ENCODE measurements at regions not wholly inside any gene's neighbourhood (a gene's known extent, or its start where the extent isn't known, plus 50 kb on each side); places are given as distances from the start of the nearest gene placed in this dataset.
"Not testable (repeated sequence)": the region's sequence is repeated elsewhere in the genome, so short reads cannot be mapped to it uniquely, and the experiment has no call there.

DNA sequence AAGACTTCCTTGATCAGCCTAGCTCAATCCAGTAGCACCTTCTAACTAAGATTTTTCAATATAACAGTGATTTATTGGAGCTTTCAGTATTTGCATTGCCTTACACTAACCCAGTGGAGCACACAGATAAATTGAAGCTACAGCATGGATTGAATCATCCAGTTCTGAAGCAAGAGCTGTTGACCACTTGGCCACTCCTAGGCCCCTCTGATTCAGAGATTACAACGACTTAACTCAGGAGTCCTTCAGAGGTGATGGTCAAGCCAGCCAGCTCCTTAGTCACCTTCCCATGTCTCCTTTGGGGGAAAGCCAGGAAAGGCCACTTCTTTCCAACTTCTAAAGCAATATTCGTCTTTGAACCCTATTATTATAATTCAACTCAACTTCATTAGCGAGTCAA is 151.8 kb downstream of the TENT5C start:
- no peak for DNase-seq

DNA sequence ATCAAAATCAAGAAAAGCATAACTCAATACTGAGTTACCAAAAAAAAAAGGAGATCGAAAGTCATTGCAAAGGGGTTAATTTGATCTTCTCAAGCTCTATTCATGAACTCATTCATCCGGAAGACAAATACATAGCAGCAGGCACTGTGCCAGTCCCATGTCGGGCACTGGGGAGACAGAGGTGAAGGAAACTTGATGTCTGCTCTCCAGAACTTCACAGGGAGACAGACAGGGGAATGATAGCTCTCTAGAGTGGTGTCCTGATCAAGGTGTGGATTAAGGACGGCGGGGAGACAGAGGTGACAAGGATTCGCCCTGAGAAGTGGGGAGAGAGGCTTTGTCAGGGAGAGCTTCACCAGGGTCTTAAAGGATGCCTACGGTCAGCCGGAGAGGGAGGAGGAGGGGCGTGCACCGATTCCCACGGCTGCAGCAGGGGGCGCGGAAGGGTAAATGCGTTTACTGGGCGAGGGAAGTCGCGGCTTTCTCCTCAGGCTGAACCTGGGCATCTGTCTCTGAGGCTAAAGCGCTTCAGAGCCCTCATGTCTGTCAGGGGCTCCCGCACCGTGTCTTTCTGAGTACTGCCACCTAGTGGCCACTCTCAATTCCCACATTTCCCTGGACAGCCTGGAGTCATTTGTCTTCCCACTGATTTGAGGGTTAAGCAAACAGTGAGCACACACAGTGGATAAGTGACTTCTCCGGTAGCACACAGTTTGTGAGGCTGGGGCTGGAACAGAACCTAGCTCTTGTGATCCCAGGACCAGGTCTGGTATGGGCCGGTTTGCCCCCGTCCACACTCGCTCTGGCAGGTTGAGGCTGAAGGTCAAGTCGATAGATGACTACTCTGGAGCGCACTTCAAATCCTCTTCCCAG is 152.8 kb downstream of the TENT5C start:
- DNase-seq: peak; percentile 76

DNA sequence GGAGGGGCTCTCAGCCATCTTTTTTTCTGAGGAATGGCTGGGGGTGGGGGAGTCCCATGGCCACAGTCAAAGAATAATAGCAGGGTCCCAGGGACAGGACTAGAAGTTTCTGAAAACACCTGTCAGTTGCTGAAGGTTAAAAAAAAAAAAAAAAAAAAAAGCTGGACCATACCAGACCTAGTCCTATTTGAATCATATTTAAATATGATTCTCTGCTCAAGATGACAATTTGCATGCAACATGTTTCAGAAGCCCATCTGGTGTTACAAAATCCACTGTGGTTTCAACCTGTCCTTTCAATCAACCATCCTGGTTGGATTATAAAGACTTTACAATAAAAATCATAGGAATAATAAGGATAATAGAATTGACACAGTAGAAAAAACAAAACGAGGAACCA is 153.7 kb downstream of the TENT5C start:
- DNase-seq: no peak

DNA sequence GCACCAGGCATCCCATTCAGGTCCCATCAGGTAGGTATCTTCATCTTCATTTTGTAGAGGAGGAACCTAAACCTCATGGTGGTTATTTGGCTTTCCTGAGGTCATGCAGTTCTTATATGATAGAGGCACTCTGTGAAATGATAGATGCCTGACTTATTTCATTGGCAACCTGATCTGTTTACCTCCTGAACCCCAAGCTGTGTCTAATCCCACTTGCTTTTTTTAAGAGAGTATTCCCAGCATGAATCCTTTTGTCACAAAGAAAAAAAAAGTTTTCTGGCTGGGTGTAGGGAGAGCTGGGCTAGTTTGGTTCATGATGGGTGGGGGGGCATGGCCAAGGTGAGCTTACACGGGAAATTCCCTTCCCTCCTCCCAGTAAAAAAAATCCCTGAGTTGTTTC is 154.2 kb downstream of the TENT5C start:
- DNase-seq: no peak

DNA sequence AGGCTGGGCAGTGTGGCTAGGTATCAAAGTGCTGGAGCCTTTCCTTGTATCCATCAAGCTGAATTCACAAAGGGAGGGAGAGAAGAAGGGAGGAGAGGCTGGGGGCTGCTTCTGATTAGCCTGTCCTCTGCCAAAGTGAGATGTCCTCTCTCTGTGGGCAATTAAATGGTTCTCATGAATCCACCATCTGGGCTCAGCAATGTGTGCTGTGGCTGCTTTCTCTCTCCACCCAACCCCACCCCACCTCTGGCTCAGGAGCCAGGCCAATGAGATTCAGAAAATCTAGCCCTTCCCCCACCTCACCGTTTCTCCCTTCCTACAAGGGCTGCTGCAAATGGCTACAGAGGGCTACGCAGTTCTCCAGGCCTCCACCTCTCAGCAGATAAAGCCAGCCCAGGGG is 154.6 kb downstream of the TENT5C start:
- no peak for DNase-seq

DNA sequence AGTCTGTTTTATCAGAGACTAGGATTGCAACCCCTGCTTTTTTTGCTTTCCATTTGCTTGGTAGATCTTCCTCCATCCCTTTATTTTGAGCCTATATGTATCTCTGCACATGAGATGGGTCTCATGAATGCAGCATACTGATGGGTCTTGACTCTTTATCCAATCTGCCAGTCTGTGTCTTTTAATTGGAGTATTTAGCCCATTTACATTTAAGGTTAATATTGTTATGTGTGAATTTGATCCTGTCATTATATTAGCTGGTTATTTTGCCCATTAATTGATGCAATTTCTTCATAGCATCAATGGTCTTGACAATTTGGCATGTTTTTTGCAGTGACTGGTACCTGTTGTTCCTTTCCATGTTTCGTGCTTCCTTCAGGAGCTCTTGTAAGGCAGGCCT is 161.7 kb downstream of the GDAP2 start:
- not testable (repeated sequence) for DNase-seq

DNA sequence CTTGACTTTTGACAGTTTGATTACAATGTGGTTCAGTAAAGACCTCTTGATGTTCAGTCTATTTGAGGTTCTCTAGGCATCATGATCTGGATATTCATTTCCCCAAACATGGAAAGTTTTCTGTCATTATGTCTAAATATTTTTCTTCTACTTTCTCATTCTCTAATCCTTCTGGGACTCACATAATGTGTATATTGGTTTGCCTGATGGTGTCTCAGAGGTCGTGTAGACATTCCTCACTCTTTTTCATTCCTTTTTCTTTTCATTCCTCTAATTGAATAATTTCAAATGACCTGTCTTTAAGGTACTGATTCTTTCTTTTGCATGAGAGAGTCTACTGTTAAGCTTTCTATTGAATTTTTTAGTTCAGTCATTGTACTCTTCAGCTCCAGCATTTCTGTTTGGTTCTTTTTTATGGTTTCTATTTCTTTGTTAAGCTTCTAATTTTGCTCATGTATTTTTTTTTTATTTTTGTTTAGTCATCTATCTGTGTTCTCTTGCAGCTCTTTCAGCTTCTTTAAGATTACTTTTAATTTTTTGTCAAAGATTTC is 158.4 kb downstream of the GDAP2 start:
- DNase-seq: no peak

DNA sequence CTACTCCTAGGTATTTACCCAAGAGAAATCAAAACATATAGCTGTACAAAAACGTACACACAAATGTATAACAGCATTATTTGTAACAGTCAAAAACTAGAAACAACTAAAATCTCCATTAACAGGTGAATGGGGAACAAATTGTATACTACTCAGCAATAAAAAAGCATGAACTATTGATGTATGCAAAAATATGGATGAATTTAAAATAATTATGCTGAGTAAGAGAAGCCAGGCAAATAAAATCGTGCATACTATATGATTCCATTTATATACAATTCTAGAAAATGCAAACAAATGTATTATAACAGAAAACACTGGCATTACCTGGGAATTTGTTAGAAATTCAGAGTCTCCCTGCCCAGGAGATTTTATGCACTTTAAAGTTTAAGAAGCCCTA is 150.1 kb downstream of the GDAP2 start:
- no peak for DNase-seq

DNA sequence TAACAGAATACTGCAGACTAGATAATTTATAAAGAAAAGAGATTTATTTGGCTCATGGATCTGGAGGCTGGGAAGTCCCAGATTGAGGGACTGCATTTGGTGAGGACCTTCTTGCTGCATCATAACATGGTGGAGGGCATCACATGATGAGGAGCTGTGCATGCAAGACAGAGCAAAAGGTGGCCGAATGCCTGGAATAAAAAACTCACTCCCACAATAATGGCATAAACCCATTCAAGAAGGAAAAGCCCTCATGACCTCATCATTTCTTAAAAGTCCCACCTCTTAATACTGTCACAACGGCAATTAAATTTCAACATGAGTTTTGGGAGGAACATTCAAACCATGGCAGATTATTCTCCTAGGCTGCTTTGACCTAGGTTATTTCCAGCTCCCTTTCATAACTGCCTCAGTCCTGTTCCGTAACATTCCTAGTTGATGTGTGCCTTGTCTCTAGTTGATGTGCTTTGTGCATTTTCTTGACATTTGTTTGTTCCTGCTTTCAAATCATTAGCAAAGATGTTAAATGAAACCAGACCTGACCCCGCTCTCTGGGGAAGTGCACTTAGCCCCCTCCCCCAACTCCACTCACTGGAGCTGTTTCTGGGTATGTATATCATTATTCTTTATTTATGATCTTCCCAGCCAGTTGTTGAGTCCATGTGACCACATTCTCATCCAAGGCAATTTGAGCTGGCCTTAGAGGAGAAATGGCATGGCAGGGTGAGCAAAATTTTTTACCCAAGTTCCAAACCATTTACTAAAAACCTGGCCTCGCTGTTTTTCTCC is 148.5 kb downstream of the GDAP2 start:
- DNase-seq: no peak

DNA sequence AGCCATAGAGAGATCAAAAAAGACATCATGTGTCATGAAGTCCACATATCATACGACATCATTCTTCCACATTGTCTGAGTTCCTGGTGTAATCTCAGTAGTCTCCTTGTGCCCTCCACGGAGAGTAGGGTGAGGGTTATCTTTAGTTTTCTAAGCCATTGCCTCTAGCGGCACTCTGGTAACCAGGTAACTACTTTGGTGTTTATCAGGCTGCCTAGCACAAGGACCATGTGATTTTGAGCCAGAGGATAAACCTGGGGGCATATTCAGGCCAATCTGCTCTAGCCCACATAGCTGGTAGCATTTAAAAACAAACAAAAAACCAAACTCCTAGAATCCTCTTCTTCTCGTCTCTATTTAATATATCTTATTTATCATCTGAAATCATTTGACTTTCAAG is 147.4 kb downstream of the GDAP2 start:
- DNase-seq: no peak

DNA sequence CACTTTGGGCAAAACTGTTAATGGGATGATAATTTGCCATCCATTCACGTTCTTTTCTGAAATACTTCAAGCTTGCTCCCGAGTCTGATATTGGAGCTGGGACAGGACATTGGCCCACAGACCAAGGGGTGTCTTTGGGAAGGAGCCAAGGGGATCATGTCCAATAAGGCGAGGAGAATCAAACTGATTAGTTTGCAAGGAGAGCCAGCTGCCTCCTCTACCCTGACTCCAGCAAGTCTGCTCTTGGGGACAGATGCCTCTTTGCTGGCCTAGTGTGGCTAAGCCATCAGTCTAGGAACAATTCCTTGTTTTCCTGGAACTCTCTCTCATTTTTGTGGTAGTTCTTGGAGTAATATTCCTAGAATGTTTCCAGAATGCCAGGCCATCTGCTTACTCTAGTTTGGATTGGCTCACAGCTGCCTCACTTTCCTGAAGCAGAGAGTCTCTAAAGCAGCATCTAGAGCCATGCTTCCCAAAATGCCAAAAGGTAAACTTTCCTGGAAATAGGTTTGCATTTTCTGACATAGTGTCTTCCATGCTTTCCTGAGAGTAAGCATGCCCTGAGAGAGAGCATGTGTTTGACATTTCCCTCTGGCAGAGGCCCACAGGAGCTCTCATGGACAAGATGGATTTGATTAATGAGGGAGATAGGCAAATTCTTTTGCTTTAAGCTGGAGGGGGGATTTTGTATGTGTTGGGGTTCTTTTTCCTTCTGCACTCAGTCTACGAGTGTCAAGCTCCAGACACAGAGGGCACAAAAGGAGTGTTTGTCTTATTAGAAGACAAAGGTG is 145.6 kb downstream of the GDAP2 start:
- no peak for DNase-seq

DNA sequence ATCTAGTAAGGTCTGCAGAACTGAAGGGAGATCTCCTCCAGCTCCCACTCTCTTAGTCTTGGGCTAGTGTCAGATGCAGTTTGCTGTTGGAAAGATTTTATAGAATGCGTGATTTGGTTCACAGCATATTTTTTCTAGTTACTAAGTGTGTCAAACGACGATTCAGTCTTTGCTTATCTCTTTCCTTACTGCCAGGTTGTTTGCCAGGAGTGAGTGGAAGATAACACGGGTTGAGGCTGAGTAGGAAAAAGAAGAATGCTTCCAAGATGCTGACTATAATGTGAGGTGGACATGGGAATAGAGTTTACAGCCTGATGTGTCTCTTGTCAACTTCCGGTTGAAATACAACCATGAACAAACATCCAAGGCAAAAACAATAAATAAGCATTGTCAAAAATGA is 141.4 kb downstream of the GDAP2 start:
- DNase-seq: no peak

DNA sequence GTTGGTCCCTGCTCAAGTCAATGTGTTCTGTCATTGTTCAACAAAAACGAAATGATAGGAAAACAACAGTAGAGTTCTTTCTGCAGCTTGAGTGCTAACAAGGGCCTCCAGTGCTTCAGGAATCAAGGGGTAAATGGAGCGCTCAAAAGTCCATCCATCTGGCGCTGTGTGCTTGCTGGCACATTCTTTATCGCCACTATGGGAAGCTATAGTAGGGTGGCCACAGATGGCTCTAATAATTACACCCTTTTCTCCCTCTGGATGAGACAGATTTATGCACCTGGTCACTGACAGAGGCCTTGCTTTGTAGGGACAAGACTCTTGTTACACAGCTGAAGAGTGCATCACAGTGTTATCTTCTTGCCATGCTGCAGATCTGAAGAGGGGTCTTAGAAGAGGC is 136.0 kb downstream of the GDAP2 start:
- no peak for DNase-seq

DNA sequence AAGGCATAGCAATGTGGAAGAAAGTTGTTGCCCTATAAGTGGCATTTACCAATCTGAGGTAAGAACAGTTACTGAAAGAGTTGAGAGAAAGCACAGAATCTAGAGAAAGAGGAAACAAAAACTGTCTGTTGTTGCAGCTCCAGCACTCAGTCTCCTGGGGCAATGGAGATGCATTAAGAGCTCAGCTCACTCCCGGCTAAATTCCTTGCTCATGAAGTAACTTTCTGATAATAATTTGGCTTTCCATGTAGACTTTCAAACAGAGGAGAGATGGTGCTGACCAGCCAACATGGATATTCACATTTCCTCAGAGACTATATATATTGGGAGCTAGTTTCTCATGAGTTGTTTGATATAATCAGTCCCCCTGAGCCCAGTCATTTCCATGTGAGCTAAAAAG is 135.3 kb downstream of the GDAP2 start:
- DNase-seq: no peak

DNA sequence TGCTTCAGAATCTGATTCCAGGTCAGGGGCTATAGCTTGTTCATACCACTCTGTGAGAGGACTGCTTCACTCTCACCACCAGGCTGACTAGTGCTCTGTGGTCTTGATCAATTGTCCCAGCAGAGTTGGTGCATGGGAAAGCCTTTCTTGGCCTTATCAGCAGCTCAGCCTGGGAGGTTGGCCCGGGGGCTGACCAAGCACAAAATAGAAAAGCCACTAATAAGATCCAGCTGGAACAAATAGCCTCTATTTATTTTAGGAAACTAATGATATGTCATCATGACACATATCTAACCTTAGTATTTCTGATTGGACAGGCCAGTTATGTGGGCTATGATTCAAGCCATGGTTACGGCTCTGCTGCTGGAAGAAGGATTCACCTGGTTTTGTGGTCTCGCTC is 134.2 kb downstream of the GDAP2 start:
- no peak for DNase-seq

DNA sequence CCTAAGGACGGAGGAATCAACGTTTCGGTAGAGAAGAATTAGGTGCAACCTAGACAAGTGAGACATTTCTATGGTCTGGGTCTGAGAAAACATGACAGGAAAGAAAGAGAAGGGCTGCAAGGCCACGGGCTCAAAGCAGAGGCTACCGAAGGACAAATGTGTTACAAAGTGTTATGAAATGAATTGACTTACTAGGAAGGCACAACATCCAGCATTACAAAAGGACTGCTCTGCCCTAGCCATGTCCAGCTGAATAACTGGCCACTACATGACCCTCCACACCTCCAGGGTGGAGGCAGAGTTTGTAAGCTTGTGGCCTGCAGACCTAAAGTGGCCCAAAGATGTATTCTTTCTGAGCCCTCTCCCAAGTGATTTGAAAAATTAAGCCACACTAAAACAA is 133.6 kb downstream of the GDAP2 start:
- DNase-seq: no peak

DNA sequence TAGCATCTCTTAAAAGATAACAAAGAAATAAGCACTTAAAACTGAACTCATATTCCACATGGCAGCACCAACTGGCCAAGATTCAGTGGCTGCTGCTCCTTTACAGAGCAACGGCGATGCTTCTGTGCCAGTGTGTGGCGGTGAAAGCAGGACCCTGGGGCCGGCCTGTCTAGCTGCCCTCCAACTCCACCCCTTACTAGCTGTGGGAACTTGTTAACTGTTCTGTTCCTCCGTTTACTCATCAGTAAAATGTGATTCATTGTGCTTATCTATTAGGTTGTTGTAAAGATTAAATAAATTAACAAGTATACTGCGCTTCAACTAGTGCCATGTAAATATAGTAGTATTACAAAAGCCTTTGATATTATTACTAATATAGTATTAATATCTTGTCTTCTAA is 133.2 kb downstream of the GDAP2 start:
- no peak for DNase-seq

DNA sequence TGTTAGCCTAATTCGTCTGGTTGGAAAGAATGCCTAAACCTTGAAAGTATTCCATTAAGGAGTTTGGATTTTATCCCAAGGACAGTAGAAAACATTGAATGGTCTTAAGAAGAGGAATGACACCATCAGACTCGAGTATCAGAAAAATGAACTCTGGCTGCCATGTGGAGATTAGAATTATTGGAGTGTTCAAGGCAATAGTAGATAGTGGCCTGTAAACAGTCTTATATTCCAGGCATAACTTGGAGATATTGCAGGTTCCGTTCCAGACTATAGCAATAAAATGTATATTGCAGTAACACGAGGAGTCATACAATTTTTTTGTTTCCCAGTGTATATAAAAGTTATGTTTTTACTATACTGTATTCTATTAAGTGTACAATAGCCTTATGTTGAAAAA is 130.9 kb downstream of the GDAP2 start:
- DNase-seq: no peak

DNA sequence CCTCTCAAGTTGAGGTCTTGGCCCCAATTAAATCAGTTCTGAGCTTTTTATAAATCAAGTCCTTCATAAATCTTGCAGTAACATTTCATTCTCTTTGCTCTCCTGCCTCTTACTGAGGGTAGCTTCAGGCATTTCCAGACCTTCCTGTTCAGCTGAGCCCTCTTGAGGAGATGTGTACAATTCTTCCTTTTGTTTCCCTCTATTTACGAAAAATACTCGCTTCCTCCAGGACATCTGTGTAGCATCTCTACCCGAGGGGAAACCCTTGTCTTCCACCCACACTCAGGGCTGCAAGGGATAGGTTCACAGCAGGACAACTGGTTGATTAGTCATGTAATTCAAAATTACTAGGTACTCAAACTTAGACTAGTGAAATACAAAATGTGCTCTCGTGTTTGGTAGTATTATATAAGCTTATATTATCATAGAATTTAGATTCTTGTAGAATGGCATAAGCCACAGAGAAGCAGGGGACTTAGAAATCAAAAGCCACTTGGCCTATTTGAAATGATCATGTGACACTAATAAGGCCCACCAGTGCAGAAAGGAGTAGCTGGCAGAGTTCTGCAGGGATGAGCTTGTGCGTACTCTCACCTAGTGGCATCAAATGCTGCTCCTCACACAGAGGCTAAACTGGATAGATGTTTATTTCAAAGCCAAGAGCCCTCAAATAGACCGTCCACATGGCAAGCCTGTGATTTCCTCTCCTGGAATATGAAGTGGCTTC is 126.7 kb downstream of the GDAP2 start:
- no peak for DNase-seq

DNA sequence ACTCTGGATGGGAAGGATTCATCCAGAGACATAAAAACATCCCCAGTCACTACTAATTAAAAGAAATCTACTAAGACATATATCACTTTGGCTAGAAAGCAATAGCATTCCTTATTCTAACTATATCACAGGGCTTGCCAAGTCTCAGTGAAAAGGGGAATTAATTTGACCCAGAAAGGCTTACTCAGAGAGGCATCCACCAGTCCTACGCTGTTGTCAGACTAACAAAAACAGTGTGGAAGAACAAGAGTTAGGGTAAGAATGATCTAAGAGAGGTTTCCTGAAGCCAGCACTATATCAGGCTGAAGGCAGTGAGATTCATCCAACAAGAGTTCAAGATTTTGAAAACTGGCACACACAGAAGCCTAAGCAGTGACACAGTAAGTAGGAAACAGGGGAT is 126.1 kb downstream of the GDAP2 start:
- no peak for DNase-seq

DNA sequence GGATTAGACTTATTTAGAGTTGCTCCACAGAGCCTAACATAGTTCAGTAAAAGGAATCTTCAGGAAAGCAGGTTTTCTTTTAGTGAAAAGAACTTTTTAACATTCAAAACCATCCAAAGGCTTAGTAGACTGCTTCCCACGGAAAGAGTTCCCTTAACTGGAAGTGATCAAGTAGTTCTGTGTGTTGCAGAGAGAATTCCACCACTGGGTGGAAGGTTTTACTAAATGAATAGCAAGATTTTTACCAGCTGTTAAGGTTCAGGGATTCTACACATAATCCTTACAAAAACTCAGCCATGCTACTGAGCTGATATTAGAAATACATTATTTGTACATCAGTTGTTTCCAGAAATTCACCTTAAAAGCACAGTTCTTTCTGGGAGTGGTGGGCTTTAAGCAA is 119.7 kb downstream of the GDAP2 start:
- DNase-seq: no peak

DNA sequence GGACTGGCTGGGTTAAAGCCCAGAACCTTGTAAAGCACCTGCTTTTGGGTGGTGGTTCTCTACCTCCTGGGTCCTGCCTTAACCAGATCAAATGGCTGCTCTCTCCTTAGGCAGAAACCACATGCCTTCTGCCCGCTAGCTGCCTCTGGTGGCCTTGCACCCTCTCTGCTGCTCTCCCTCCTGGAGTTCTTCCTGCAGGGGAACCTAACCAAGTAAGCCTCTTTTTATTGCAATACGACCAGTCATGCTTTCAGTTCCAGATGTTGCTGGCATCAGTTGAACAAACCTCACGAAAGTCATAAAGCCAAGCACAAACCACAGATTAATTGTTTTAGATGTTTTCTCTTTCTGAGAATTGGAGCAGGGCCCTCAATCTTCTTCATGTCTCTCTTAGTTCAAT is 118.9 kb downstream of the GDAP2 start:
- no peak for DNase-seq

Data from suppressor macrophage treated with lipopolysaccharide for 4 hours (primary cell).